Astrocyte (in vitro differentiated cells and primary cell): ENCODE measurements at regions not wholly inside any gene's neighbourhood (a gene's known extent, or its start where the extent isn't known, plus 50 kb on each side); places are given as distances from the start of the nearest gene placed in this dataset.

Experiments used
- DNase-seq: peaks from one replicate; pipeline ENCODE4 v3.0.0-alpha.2; 2010; ENCODE audit warnings: low read depth
- FAIRE-seq: peaks from 2 replicates; lab custom pipeline; 2011; peaks lifted over from hg19 to GRCh38; lab: Jason Lieb, UNC
- H2AFZ ChIP-seq: 2 replicates; pipeline ENCODE4 v1.6.0; 2012; ENCODE audit warnings: low read depth, low read length, inconsistent platforms
- H3K27ac ChIP-seq: 2 replicates; pipeline ENCODE4 v1.5.1; 2011; ENCODE audit warnings: low read depth, low read length, inconsistent platforms
- H3K27me3 ChIP-seq: 2 replicates; pipeline ENCODE4 v1.6.0; 2011; ENCODE audit warnings: low read length, inconsistent platforms; ENCODE audit not compliant: insufficient read depth
- H3K36me3 ChIP-seq: 2 replicates; pipeline ENCODE4 v1.5.1; 2011; ENCODE audit warnings: low read length, inconsistent platforms; ENCODE audit not compliant: insufficient read depth
- H3K4me1 ChIP-seq: 2 replicates; pipeline ENCODE4 v1.5.1; 2011; ENCODE audit warnings: low read length, inconsistent platforms; ENCODE audit not compliant: insufficient read depth
- H3K4me2 ChIP-seq: 2 replicates; pipeline ENCODE4 v1.6.0; 2012; ENCODE audit warnings: low read length, inconsistent platforms
- H3K4me3 ChIP-seq: 2 replicates; pipeline ENCODE4 v1.5.1; 2011; ENCODE audit warnings: low read depth, mild to moderate bottlenecking, low read length, inconsistent platforms; ENCODE audit not compliant: insufficient read depth
- H3K79me2 ChIP-seq: 2 replicates; pipeline ENCODE4 v1.6.0; 2012; ENCODE audit warnings: mild to moderate bottlenecking, low read length, inconsistent platforms; ENCODE audit not compliant: insufficient read depth
- H3K9ac ChIP-seq: 2 replicates; pipeline ENCODE4 v1.6.0; 2012; ENCODE audit warnings: mild to moderate bottlenecking, low read length, inconsistent platforms
- H3K9me3 ChIP-seq: 2 replicates; pipeline ENCODE4 v1.5.1; 2012; ENCODE audit warnings: low read depth, mild to moderate bottlenecking, low read length, inconsistent platforms; ENCODE audit not compliant: insufficient read depth
- H4K20me1 ChIP-seq: 2 replicates; pipeline ENCODE4 v1.6.0; 2012; ENCODE audit warnings: low read length, inconsistent platforms; ENCODE audit not compliant: insufficient read depth
- H3K27ac Mint-ChIP-seq: one replicate; pipeline ENCODE4 v1.8.0; 2021; ENCODE audit warnings: mild to moderate bottlenecking, mixed read lengths; ENCODE audit not compliant: unreplicated experiment
- H3K27me3 Mint-ChIP-seq: one replicate; pipeline ENCODE4 v1.8.0; 2021; ENCODE audit warnings: low read depth, mixed read lengths; ENCODE audit not compliant: unreplicated experiment
- H3K36me3 Mint-ChIP-seq: one replicate; pipeline ENCODE4 v1.8.0; 2021; ENCODE audit warnings: low read depth, mixed read lengths; ENCODE audit not compliant: unreplicated experiment
- H3K4me1 Mint-ChIP-seq: one replicate; pipeline ENCODE4 v1.8.0; 2021; ENCODE audit warnings: low read depth, mixed read lengths; ENCODE audit not compliant: unreplicated experiment
- H3K4me3 Mint-ChIP-seq: one replicate; pipeline ENCODE4 v1.8.0; 2021; ENCODE audit warnings: mild to moderate bottlenecking, moderate library complexity, mixed read lengths; ENCODE audit not compliant: unreplicated experiment
- H3K9me3 Mint-ChIP-seq: one replicate; pipeline ENCODE4 v1.8.0; 2021; ENCODE audit warnings: mild to moderate bottlenecking, mixed read lengths; ENCODE audit not compliant: unreplicated experiment
- CTCF ChIP-seq: IDR thresholded peaks from 2 replicates; pipeline ENCODE4 v1.5.1; 2011; ENCODE audit warnings: low read depth, mild to moderate bottlenecking, inconsistent platforms, low read length, moderate library complexity; ENCODE audit not compliant: insufficient read depth
- EZH2 ChIP-seq: IDR thresholded peaks from 2 replicates; pipeline ENCODE4 v1.6.1; 2012; ENCODE audit warnings: mild to moderate bottlenecking, low read length, inconsistent platforms; ENCODE audit not compliant: insufficient read depth

- no peak overlapping the region for H2AFZ ChIP-seq
- H3K4me3 ChIP-seq, result no peak overlapping the region
- no peak overlapping the region for H3K4me3 Mint-ChIP-seq
- H4K20me1 ChIP-seq, result no peaks in the 10 kb centered on the region
- no peak for TF ChIP-seq CTCF
- TF ChIP-seq EZH2, result no peak
- no peaks in the 10 kb centered on the region for H3K4me1 ChIP-seq
- H3K27ac Mint-ChIP-seq, result no peak overlapping the region
- FAIRE-seq (no peak), DNase-seq (no peak)
- H3K79me2 ChIP-seq, result no peaks in the 10 kb centered on the region
- H3K4me2 ChIP-seq, result no peak overlapping the region
- H3K36me3 ChIP-seq, result no peaks in the 10 kb centered on the region
- H3K4me1 Mint-ChIP-seq, result peaks cover 4% of the 10 kb centered on the region
- no peaks in the 10 kb centered on the region for H3K27me3 Mint-ChIP-seq
- no peaks in the 10 kb centered on the region for H3K36me3 Mint-ChIP-seq
- H3K27ac ChIP-seq, result no peak overlapping the region
- H3K9ac ChIP-seq, result no peak overlapping the region
- H3K27me3 ChIP-seq, result no peaks in the 10 kb centered on the region
- no peaks in the 10 kb centered on the region for H3K9me3 Mint-ChIP-seq
- no peaks in the 10 kb centered on the region for H3K9me3 ChIP-seq
Observed at GRCh38 chr11:92460213-92460612, 235.6 kb downstream of the FAT3 start.

GRCh38 chr11:92461447-92461846 lies 236.8 kb downstream of the FAT3 start:
- H3K9ac ChIP-seq, result no peak overlapping the region
- DNase-seq (no peak), FAIRE-seq (no peak)
- no peaks in the 10 kb centered on the region for H3K4me1 ChIP-seq
- no peak overlapping the region for H3K4me3 Mint-ChIP-seq
- no peak overlapping the region for H3K27ac Mint-ChIP-seq
- H3K27ac ChIP-seq, result no peak overlapping the region
- H3K36me3 Mint-ChIP-seq, result no peaks in the 10 kb centered on the region
- H3K4me3 ChIP-seq, result no peak overlapping the region
- no peaks in the 10 kb centered on the region for H4K20me1 ChIP-seq
- no peaks in the 10 kb centered on the region for H3K9me3 ChIP-seq
- H2AFZ ChIP-seq, result no peak overlapping the region
- H3K9me3 Mint-ChIP-seq, result no peaks in the 10 kb centered on the region
- no peak overlapping the region for H3K4me2 ChIP-seq
- no peak for TF ChIP-seq EZH2
- no peak for TF ChIP-seq CTCF
- no peaks in the 10 kb centered on the region for H3K27me3 ChIP-seq
- H3K4me1 Mint-ChIP-seq, result peaks cover 4% of the 10 kb centered on the region
- no peaks in the 10 kb centered on the region for H3K79me2 ChIP-seq
- no peaks in the 10 kb centered on the region for H3K36me3 ChIP-seq
- H3K27me3 Mint-ChIP-seq, result no peaks in the 10 kb centered on the region

GRCh38 chr11:92462821-92463220 lies 238.2 kb downstream of the FAT3 start:
- no peak for TF ChIP-seq CTCF
- no peak for TF ChIP-seq EZH2
- Mint-ChIP-seq H3K27me3 (no peaks in the 10 kb centered on the region), H3K27ac (no peak overlapping the region)

More at GRCh38 chr11:92462821-92463220, 238.2 kb downstream of the FAT3 start:
- no peak overlapping the region for H3K4me2 ChIP-seq
- H3K36me3 Mint-ChIP-seq, result no peaks in the 10 kb centered on the region
- H2AFZ ChIP-seq, result no peak overlapping the region
- H3K4me1 ChIP-seq, result no peaks in the 10 kb centered on the region
- H3K9ac ChIP-seq, result no peak overlapping the region
- H3K4me3 ChIP-seq, result no peak overlapping the region
- no peaks in the 10 kb centered on the region for H3K9me3 ChIP-seq
- FAIRE-seq (no peak), DNase-seq (no peak)
- H3K27me3 ChIP-seq, result no peaks in the 10 kb centered on the region
- H3K4me3 Mint-ChIP-seq, result no peak overlapping the region
- no peaks in the 10 kb centered on the region for H4K20me1 ChIP-seq
- no peak overlapping the region for H3K27ac ChIP-seq
- H3K9me3 Mint-ChIP-seq, result no peaks in the 10 kb centered on the region
- H3K36me3 ChIP-seq, result no peaks in the 10 kb centered on the region
- H3K4me1 Mint-ChIP-seq, result no peaks in the 10 kb centered on the region
- H3K79me2 ChIP-seq, result no peaks in the 10 kb centered on the region
